ENCODE measurements at regions not wholly inside any gene's neighbourhood (a gene's known extent, or its start where the extent isn't known, plus 50 kb on each side); places are given as distances from the start of the nearest gene placed in this dataset.

DNA sequence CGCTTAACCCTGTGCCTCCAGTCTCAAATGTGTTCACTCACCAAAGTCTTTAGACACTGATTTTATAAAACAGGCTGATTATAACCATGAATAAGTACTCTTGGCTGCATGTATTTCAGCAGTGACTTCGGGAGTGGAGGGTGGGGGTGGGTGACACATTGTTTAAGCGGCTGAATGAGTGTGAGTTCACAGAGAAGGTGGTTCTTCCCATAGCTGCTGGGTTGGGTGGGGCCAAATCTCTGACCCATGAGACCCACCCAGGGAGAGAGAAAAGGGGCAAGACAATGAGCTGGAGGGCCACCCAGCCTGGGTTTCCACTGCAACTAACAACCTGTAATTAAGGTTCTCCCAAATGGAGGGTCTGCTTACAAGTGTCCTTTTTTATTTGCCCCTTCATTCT is 96.4 kb downstream of the SYNE3 start:
- Histone ChIP-seq H3K4me3 (ENCODE audit: control insufficient read depth in 1 of 2, extremely low read depth in 1 of 2, low read length in 1 of 2) (no peak overlapping the region), H3K4me1 (ENCODE audit: control insufficient read depth in 1 of 2, extremely low read depth in 1 of 2, insufficient read depth in 2 of 2, low read length in 2 of 2) (no peaks in the 10 kb centered on the region), H3K27ac (ENCODE audit: low read length) (no peak overlapping the region), H3K9me3 (no peaks in the 10 kb centered on the region), H3K36me3 (ENCODE audit: control insufficient read depth in 2 of 2, extremely low read depth in 1 of 2, insufficient read depth in 1 of 2, low read length in 1 of 2) (peaks cover 22 to 62% of the 10 kb centered on the region in 2 donors), H3K27me3 (replicated peaks in 1 of 2; ENCODE audit: control insufficient read depth in 2 of 2, extremely low read depth in 1 of 2, insufficient read depth in 2 of 2, low read length in 1 of 2) (no peaks in the 10 kb centered on the region)
- H3K27me3 Mint-ChIP-seq: no peaks in the 10 kb centered on the region
- no peak for ATAC-seq (replicated peaks in 1 of 4)
- peaks cover 0 to 5% (median 0%) of the 10 kb centered on the region in 3 donors for H3K9me3 Mint-ChIP-seq
- DNase-seq: no peak
- POLR2A ChIA-PET: no interaction called here
- CTCF ChIA-PET: no interaction called here
- H3K4me1 Mint-ChIP-seq: no peaks in the 10 kb centered on the region
- peaks cover 66% of the 10 kb centered on the region for H3K36me3 Mint-ChIP-seq
- WGBS (ENCODE audit: insufficient coverage): no CpG with 5 or more reads among the region's 3 CpGs
- H3K27ac Mint-ChIP-seq: no peak overlapping the region
- no peak overlapping the region for H3K4me3 Mint-ChIP-seq

GRCh38 chr14:95419569-95419968 is 96.9 kb downstream of the SYNE3 start:
- Mint-ChIP-seq H3K27me3 (no peaks in the 10 kb centered on the region), H3K4me1 (no peaks in the 10 kb centered on the region), H3K4me3 (no peak overlapping the region), H3K27ac (no peak overlapping the region), H3K36me3 (peaks cover 63% of the 10 kb centered on the region), H3K9me3 (peaks cover 0 to 5% (median 0%) of the 10 kb centered on the region in 3 donors)
- H3K9me3 ChIP-seq: no peaks in the 10 kb centered on the region
- peaks cover 22 to 66% of the 10 kb centered on the region in 2 donors for H3K36me3 ChIP-seq (ENCODE audit: control insufficient read depth in 2 of 2, extremely low read depth in 1 of 2, insufficient read depth in 1 of 2, low read length in 1 of 2)
- no peak overlapping the region for H3K27ac ChIP-seq (ENCODE audit: low read length)
- H3K4me3 ChIP-seq (ENCODE audit: control insufficient read depth in 1 of 2, extremely low read depth in 1 of 2, low read length in 1 of 2): no peak overlapping the region
- H3K4me1 ChIP-seq (ENCODE audit: control insufficient read depth in 1 of 2, extremely low read depth in 1 of 2, insufficient read depth in 2 of 2, low read length in 2 of 2): no peaks in the 10 kb centered on the region
- ChIA-PET CTCF (no interaction called here), POLR2A (no interaction called here)
- no peak for DNase-seq
- H3K27me3 ChIP-seq (replicated peaks in 1 of 2; ENCODE audit: control insufficient read depth in 2 of 2, extremely low read depth in 1 of 2, insufficient read depth in 2 of 2, low read length in 1 of 2): no peaks in the 10 kb centered on the region
- WGBS (ENCODE audit: insufficient coverage): 94% methylated on average over 4 of the region's 4 CpGs
- ATAC-seq (replicated peaks in 1 of 4): no peak

DNA sequence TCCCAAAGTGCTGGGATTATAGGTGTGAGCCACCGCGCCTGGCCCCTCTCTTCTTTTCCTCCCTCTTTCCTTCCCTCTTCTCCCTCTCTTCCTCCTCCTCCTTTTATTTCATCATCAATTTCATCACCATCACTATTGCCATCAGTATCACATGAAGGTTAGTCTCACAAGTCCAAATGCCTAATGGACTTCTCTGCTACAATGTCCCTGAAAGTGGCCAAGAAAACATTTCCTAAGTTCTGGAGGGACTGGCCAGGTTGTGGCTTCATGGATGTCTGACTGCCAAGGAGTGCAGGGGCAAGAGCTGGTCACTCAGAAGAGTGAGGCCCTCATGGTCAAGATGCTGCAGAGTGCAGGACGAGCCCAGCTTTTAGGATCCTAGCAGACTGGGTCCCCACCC is 97.6 kb downstream of the SYNE3 start:
- Histone ChIP-seq H3K4me3 (ENCODE audit: control insufficient read depth in 1 of 2, extremely low read depth in 1 of 2, low read length in 1 of 2) (no peak overlapping the region), H3K36me3 (ENCODE audit: control insufficient read depth in 2 of 2, extremely low read depth in 1 of 2, insufficient read depth in 1 of 2, low read length in 1 of 2) (peaks cover 22 to 67% of the 10 kb centered on the region in 2 donors), H3K27ac (ENCODE audit: low read length) (no peak overlapping the region), H3K27me3 (replicated peaks in 1 of 2; ENCODE audit: control insufficient read depth in 2 of 2, extremely low read depth in 1 of 2, insufficient read depth in 2 of 2, low read length in 1 of 2) (no peaks in the 10 kb centered on the region), H3K9me3 (no peaks in the 10 kb centered on the region), H3K4me1 (ENCODE audit: control insufficient read depth in 1 of 2, extremely low read depth in 1 of 2, insufficient read depth in 2 of 2, low read length in 2 of 2) (no peaks in the 10 kb centered on the region)
- ChIA-PET POLR2A (no interaction called here), CTCF (no interaction called here)
- Mint-ChIP-seq H3K9me3 (peaks cover 0 to 5% (median 0%) of the 10 kb centered on the region in 3 donors), H3K36me3 (peaks cover 60% of the 10 kb centered on the region), H3K4me1 (no peaks in the 10 kb centered on the region), H3K27ac (no peak overlapping the region), H3K4me3 (no peak overlapping the region), H3K27me3 (no peaks in the 10 kb centered on the region)
- no peak for ATAC-seq (replicated peaks in 1 of 4)
- WGBS (ENCODE audit: insufficient coverage): 100% methylated on average over 3 of the region's 3 CpGs
- DNase-seq: no peak

DNA sequence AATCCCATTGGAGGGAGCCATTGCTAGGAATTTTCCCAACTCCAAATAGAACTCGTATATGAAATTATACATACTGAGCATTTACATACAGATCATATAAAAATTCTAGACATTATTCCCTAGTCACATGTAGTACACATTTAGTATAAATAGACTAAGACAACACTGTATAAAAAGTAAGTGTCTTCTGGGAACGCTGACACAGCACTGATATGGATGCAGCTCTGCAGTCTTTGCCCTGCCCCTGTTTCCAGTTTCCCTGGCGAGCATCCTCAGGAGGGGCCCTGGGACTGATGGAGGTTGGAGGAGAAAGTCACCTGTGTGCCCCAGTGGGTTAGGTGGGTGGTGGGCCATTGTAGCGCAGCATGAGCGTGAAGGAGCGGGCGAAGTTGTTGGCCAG is 97.8 kb upstream of the CLMN start:
- H3K4me1 ChIP-seq (ENCODE audit: control insufficient read depth in 1 of 2, extremely low read depth in 1 of 2, insufficient read depth in 2 of 2, low read length in 2 of 2): no peaks in the 10 kb centered on the region
- Mint-ChIP-seq H3K4me1 (no peaks in the 10 kb centered on the region), H3K27me3 (no peaks in the 10 kb centered on the region), H3K27ac (no peak overlapping the region), H3K4me3 (no peak overlapping the region), H3K9me3 (peaks cover 0 to 5% (median 0%) of the 10 kb centered on the region in 3 donors), H3K36me3 (peaks cover 62% of the 10 kb centered on the region)
- H3K27me3 ChIP-seq (replicated peaks in 1 of 2; ENCODE audit: control insufficient read depth in 2 of 2, extremely low read depth in 1 of 2, insufficient read depth in 2 of 2, low read length in 1 of 2): no peaks in the 10 kb centered on the region
- ChIA-PET CTCF (no interaction called here), POLR2A (no interaction called here)
- peaks cover 22 to 64% of the 10 kb centered on the region in 2 donors for H3K36me3 ChIP-seq (ENCODE audit: control insufficient read depth in 2 of 2, extremely low read depth in 1 of 2, insufficient read depth in 1 of 2, low read length in 1 of 2)
- ATAC-seq (replicated peaks in 1 of 4) (no peak), DNase-seq (no peak)
- WGBS (ENCODE audit: insufficient coverage): 100% methylated on average over 5 of the region's 7 CpGs
- no peak overlapping the region for H3K27ac ChIP-seq (ENCODE audit: low read length)
- H3K9me3 ChIP-seq: no peaks in the 10 kb centered on the region
- H3K4me3 ChIP-seq (ENCODE audit: control insufficient read depth in 1 of 2, extremely low read depth in 1 of 2, low read length in 1 of 2): no peak overlapping the region

DNA sequence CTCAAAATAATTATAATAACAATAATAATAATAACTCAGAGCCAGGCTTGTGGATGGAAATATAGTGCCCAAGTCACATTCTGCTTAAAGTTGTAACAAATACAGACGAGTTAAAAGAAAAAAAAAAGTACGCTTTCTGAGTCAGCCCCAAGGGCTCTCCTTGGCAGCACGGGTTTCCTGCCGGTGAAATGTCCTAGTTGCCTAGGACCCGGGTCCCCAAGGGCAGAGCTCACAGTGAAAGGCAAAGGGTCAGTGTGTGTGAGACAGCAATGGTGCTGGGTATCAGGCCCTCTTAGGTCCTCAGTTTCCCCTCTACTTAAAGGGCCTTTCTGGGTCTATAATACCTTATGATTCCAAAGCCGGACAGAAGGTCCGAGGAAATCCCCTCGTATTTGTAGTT is 96.3 kb upstream of the CLMN start:
- H3K36me3 ChIP-seq (ENCODE audit: control insufficient read depth in 2 of 2, extremely low read depth in 1 of 2, insufficient read depth in 1 of 2, low read length in 1 of 2): peaks cover 13 to 57% of the 10 kb centered on the region in 2 donors
- WGBS (ENCODE audit: insufficient coverage): 93% methylated on average over 6 of the region's 8 CpGs

DNA sequence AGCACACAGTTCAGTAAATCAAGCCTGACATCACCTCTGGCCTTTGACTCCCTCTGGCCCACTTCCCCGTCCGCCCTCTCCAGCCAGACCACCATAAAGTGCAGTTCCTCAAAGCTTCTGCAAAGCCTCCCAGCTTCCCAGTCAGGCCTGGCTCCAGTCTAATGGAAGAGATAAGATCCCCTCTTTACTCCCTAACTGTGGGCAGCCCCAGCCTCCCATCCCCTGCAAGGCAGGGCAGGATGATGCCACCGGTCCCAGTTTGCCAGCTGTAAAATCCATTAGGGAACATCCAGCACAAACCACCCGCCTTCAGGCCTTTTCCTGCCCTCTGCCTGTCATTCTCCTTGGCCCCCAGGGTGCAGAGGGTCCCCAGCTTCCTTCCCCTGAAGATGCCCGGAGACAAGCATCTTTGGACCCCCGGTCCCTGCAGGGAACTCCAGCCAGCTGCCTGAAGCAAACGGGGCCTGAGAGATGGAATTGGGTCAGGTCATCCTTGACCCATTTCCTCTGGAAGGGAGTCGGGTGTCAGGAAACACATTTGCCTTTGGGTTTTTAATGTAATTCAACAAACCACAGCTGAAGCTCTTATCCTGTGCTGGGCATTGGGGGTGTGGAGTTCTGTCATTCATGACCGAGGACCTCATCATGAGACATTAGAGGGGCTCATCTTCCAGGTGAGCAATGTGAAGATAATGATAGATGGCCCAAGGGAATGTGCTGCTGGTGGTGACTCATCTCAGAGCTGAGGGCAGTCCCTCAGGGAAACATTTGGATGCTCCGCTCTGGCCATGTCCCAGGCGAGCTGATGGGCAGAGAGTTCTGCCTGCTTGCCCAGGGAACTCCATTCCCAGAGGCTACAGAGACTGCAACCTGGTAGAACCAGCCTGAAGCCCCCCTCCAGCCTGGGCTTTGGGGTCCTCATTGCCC is 93.8 kb upstream of the CLMN start:
- ChIA-PET POLR2A (no interaction called here), CTCF (no interaction called here)
- Mint-ChIP-seq H3K36me3 (peaks cover 35% of the 10 kb centered on the region), H3K4me3 (no peak overlapping the region), H3K9me3 (no peaks in the 10 kb centered on the region), H3K4me1 (no peaks in the 10 kb centered on the region), H3K27me3 (no peaks in the 10 kb centered on the region), H3K27ac (no peak overlapping the region)
- DNase-seq: no peak
- Histone ChIP-seq H3K9me3 (no peaks in the 10 kb centered on the region), H3K27me3 (replicated peaks in 1 of 2; ENCODE audit: control insufficient read depth in 2 of 2, extremely low read depth in 1 of 2, insufficient read depth in 2 of 2, low read length in 1 of 2) (no peaks in the 10 kb centered on the region), H3K27ac (ENCODE audit: low read length) (no peak overlapping the region), H3K4me1 (ENCODE audit: control insufficient read depth in 1 of 2, extremely low read depth in 1 of 2, insufficient read depth in 2 of 2, low read length in 2 of 2) (no peaks in the 10 kb centered on the region), H3K4me3 (ENCODE audit: control insufficient read depth in 1 of 2, extremely low read depth in 1 of 2, low read length in 1 of 2) (no peak overlapping the region), H3K36me3 (ENCODE audit: control insufficient read depth in 2 of 2, extremely low read depth in 1 of 2, insufficient read depth in 1 of 2, low read length in 1 of 2) (peaks cover 11 to 46% of the 10 kb centered on the region in 2 donors)
- no peak for ATAC-seq (replicated peaks in 1 of 4)
- 98% methylated on average over 9 of the region's 11 CpGs for WGBS (ENCODE audit: insufficient coverage)

More for the DNA sequence above, 96.3 kb upstream of the CLMN start:
- peaks cover 49% of the 10 kb centered on the region for H3K36me3 Mint-ChIP-seq
- Histone ChIP-seq H3K9me3 (no peaks in the 10 kb centered on the region), H3K4me1 (ENCODE audit: control insufficient read depth in 1 of 2, extremely low read depth in 1 of 2, insufficient read depth in 2 of 2, low read length in 2 of 2) (no peaks in the 10 kb centered on the region), H3K4me3 (ENCODE audit: control insufficient read depth in 1 of 2, extremely low read depth in 1 of 2, low read length in 1 of 2) (no peak overlapping the region), H3K27me3 (replicated peaks in 1 of 2; ENCODE audit: control insufficient read depth in 2 of 2, extremely low read depth in 1 of 2, insufficient read depth in 2 of 2, low read length in 1 of 2) (no peaks in the 10 kb centered on the region), H3K27ac (ENCODE audit: low read length) (no peak overlapping the region)
- ATAC-seq (replicated peaks in 1 of 4) (no peak), DNase-seq (no peak)
- no peak overlapping the region for H3K27ac Mint-ChIP-seq
- H3K9me3 Mint-ChIP-seq: peaks cover 0 to 5% (median 0%) of the 10 kb centered on the region in 3 donors
- ChIA-PET CTCF (no interaction called here), POLR2A (no interaction called here)
- no peaks in the 10 kb centered on the region for H3K27me3 Mint-ChIP-seq
- H3K4me3 Mint-ChIP-seq: no peak overlapping the region
- no peaks in the 10 kb centered on the region for H3K4me1 Mint-ChIP-seq
